NCI-H524 (cell line): ENCODE measurements at regions not wholly inside any gene's neighbourhood (a gene's known extent, or its start where the extent isn't known, plus 50 kb on each side); places are given as distances from the start of the nearest gene placed in this dataset.
A peak's percentile ranks its signal among the peaks of the same experiment; 100 is the strongest.

Experiments
- DNase-seq, 2 experiments: peaks; one replicate each; lab custom pipeline; 2025; lab: John Stamatoyannopoulos, UW

DNA sequence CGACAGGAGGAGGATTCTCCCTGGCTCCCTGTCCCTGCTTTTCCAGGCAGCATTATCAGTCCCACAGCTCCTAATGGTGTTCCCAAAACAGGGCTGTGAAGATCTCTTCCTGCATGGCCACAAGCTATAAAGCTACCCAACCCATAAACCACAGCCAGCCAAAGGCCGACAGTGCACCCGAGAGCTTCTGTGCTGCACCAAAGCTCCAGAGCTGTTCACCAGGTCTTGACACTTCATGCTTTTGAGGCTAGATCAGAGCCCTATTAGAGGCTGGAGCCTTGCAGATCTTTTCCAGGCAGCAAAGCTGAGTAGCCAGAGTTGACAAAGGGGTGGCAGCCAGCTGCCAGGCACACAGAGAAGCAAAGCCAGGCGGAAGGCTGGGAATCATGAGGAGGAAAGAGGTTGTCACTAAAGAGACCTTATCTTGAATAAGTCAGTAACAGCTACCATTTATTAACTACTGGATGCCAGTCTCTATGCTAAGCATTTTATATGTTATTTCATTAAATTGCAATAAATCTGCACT, 180.4 kb downstream of the KATNAL1 start:
- no peak for DNase-seq

GRCh38 chr13:30125422-30126073, 181.8 kb downstream of the KATNAL1 start:
- no peak for DNase-seq

- DNase-seq: peak; percentile 35 to 70
These were observed 183.1 kb downstream of the KATNAL1 start for GRCh38 chr13:30124131-30124768.

DNA sequence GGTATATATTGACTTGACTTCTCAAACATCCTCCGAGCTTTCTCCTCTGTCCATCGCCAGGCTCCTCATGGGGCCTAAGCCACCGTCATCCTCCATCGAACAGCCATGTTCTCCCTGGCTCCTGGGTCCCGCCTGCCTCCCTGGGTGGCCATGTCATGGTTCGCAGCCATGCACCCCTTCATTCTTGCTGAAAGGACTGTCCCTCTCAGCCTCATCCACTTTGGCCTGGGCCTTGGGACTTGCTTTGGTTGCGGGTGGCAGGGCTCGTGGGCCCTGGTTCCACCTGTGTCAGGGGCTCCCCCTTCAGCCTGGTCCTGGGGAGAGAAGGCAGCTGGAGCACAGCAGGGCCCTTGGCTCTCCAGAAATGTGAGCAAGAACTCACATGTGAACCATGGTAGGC, 183.8 kb downstream of the KATNAL1 start:
- DNase-seq: peak in 1 of 2 experiments; percentile 25

DNA sequence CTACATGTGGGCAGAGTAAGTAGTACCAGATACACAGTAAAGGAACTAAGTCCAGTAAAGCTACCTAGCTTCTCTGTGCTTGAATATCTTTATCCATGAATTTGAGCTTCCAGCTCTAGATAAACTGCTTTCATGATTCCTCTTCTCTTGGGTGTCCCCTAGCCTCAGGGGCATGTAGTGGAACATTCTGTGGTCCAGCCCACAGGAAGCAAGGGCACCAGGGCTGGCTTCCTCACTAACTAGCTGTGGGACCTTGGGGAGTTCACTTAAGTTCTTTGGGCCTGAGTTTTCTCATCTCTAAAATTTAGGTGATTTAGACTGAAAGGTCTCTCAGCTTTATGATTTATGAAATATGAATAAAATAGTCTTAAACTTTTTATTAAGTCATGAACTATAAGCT, 185.7 kb downstream of the KATNAL1 start:
- no peak for DNase-seq

- no peak for DNase-seq
These were observed 186.1 kb downstream of the KATNAL1 start for GRCh38 chr13:30121244-30121643.

GRCh38 chr13:30120133-30120822, 187.1 kb downstream of the KATNAL1 start:
- no peak for DNase-seq

DNA sequence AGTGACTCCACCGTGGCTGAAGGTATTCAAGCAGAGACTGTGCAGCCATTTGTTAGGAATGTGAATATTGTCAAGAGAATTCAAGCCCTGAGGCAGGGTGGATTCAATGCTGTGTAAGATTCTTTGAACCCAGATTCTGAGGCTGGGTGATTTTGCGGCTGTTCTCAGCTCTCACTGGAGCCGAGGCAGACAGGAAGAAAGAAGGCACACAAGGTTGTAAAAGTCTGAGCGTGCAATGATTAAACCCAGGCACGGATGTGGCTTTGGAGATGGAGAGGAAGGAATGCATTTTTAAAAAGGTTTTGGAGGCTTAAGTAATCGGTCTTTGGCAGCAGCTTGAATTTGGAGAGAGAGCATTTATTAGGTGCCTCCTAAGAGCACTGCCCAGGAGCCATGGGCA, 187.9 kb downstream of the KATNAL1 start:
- DNase-seq: no peak

GRCh38 chr13:30116379-30116778, 191.0 kb downstream of the KATNAL1 start:
- peak; percentile 84 to 92 for DNase-seq

GRCh38 chr13:30115257-30115600, 192.1 kb downstream of the KATNAL1 start:
- DNase-seq: no peak

DNA sequence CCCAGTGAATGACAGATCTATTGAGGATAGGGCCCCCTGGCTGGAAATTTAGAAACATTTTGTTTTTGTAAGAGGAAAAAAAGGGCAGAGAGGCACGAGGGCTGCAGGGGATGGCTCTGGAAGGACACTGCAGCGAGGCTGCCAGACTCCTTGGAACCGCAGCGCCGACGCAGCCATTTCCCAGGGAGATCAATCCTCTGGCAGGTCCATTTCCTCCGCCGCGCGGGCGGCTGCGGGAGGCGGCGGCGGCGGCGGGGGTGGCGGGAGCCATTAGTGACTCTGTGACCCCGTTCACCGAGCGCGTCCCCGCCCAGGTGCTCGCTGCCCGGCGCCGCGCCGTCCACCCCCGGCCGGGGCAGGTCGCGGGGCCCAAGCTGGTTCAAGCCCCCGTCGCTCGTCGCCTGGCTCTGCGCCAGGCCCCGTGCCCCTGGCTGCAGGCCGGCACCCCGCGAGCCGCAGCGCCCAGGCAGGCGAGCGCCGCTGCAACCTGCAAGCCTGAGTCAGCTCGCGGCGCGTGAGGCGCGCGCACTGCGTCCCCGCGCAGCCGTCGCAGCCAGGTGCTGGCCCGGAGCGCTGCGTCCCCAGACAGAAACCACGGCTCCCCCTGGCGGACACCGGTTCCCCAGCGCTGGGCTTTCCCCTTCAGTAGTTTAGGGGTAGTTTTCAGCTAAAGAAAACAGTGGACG, 192.6 kb downstream of the KATNAL1 start:
- DNase-seq: peak; percentile 93 to 94

GRCh38 chr13:30113983-30114570, 193.3 kb downstream of the KATNAL1 start:
- DNase-seq: peak in 1 of 2 experiments; percentile 55

GRCh38 chr13:30113551-30113950, 193.8 kb downstream of the KATNAL1 start:
- peak; percentile 23 to 73 for DNase-seq

DNA sequence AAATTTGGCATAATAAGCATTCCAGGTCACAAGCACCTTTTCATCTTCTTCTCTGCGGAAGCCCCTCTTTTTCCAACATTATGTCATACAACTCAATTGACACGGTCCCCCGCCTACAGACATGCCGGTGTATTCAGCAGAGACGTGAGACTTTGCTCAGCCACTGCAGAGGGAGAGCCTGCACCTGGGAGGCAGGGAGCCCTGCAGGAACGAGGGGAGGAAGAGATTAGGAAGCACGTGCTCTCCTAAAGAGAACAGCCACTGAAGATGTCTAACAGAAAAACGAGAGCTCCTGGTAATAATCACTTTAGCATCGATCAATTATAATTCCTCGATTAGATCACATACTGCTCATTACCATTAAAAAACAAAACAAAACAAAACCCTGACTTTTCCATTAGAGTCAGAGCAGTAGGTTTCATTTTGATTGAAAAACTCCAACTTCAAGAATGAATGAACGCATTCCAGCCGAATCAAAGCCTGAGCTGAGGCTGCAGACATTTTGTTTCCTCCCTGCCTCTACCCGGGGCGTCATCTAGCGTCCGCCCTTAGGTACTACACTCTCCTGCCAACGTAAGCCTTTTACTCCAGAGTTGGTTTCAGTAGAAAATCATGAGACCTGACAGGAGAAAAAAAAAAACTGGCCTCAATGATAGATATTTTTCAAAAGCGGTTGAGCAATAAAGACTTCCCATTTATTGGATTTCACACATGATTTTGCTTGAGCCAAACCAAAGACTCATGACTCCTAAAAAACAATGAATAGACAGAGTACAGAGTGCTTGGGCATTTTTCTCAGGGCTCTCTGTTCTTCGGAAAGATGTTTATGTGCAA, 194.5 kb downstream of the KATNAL1 start:
- DNase-seq: peak; percentile 82 to 92

GRCh38 chr13:30111810-30112209, 195.5 kb downstream of the KATNAL1 start:
- DNase-seq: peak; percentile 9 to 54

GRCh38 chr13:30110301-30111070, 196.9 kb downstream of the KATNAL1 start:
- DNase-seq: no peak

- DNase-seq: no peak
These were observed 197.7 kb downstream of the KATNAL1 start for GRCh38 chr13:30109471-30110135.

- no peak for DNase-seq
These were observed 198.5 kb downstream of the KATNAL1 start for GRCh38 chr13:30108913-30109237.

- DNase-seq: no peak
These were observed 199.0 kb downstream of the KATNAL1 start for GRCh38 chr13:30108216-30108912.
